GM21825 (cell line): ENCODE measurements at regions not wholly inside any gene's neighbourhood (a gene's known extent, or its start where the extent isn't known, plus 50 kb on each side); places are given as distances from the start of the nearest gene placed in this dataset.

Experiments used
- ATAC-seq: cut with Tn5 transposase; IDR thresholded peaks from one replicate; pipeline ENCODE4 v1.9.1; 2021; ENCODE audit warnings: mild to moderate bottlenecking, moderate library complexity; ENCODE audit not compliant: unreplicated experiment

GRCh38 chr2:3071685-3072263 is 305.8 kb downstream of the EIPR1 start:
- no peak for ATAC-seq

- ATAC-seq = no peak
Observed at GRCh38 chr2:3066831-3067230, 310.8 kb downstream of the EIPR1 start.

- no peak for ATAC-seq
Observed at GRCh38 chr2:3065928-3066327, 311.7 kb downstream of the EIPR1 start.

GRCh38 chr2:3062476-3063260 is 314.9 kb downstream of the EIPR1 start:
- ATAC-seq = no peak

GRCh38 chr2:3060049-3060448 is 317.6 kb downstream of the EIPR1 start:
- no peak for ATAC-seq

- no peak for ATAC-seq
Observed at GRCh38 chr2:3059141-3059925, 318.3 kb downstream of the EIPR1 start.

GRCh38 chr2:3054066-3054465 is 323.6 kb downstream of the EIPR1 start:
- ATAC-seq = no peak

GRCh38 chr2:3051266-3051665 is 326.4 kb downstream of the EIPR1 start:
- no peak for ATAC-seq

GRCh38 chr2:3046170-3046865 is 331.3 kb downstream of the EIPR1 start:
- no peak for ATAC-seq

- no peak for ATAC-seq
Observed at GRCh38 chr2:3045318-3045921, 332.2 kb downstream of the EIPR1 start.

- no peak for ATAC-seq
Observed at GRCh38 chr2:3044587-3045317, 332.9 kb downstream of the EIPR1 start.

GRCh38 chr2:3043726-3044125 is 333.9 kb downstream of the EIPR1 start:
- ATAC-seq = no peak

GRCh38 chr2:3042601-3043585 is 334.7 kb downstream of the EIPR1 start:
- ATAC-seq = no peak

- no peak for ATAC-seq
Observed at GRCh38 chr2:3041841-3042600, 335.6 kb downstream of the EIPR1 start.

- ATAC-seq = no peak
Observed at GRCh38 chr2:3041246-3041645, 336.4 kb downstream of the EIPR1 start.

GRCh38 chr2:3040496-3041140 is 337.0 kb downstream of the EIPR1 start:
- ATAC-seq = no peak

GRCh38 chr2:3040066-3040428 is 337.6 kb downstream of the EIPR1 start:
- ATAC-seq = no peak
